ENCODE measurements at regions not wholly inside any gene's neighbourhood (a gene's known extent, or its start where the extent isn't known, plus 50 kb on each side); places are given as distances from the start of the nearest gene placed in this dataset.

DNA sequence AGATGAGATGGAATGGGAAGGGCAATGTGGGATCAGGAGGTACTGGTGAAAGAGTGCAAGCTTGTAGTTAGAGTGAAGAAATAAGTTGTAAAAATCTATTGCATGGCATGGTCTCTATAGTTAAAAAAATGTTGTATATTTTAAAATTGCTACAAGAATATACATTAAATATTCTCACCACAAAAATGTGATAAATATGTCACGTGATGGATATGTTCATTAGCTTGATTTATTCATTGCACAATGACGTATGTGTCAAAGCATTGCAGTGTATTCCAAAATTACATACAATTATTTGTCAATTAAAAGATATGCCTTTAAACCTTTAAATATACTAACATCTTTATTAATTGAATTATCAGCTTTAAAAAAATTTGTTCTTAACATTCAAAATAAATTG lies 1607.1 kb downstream of the REEP3 start (continued):
- TF ChIP-seq, protein P1, sequence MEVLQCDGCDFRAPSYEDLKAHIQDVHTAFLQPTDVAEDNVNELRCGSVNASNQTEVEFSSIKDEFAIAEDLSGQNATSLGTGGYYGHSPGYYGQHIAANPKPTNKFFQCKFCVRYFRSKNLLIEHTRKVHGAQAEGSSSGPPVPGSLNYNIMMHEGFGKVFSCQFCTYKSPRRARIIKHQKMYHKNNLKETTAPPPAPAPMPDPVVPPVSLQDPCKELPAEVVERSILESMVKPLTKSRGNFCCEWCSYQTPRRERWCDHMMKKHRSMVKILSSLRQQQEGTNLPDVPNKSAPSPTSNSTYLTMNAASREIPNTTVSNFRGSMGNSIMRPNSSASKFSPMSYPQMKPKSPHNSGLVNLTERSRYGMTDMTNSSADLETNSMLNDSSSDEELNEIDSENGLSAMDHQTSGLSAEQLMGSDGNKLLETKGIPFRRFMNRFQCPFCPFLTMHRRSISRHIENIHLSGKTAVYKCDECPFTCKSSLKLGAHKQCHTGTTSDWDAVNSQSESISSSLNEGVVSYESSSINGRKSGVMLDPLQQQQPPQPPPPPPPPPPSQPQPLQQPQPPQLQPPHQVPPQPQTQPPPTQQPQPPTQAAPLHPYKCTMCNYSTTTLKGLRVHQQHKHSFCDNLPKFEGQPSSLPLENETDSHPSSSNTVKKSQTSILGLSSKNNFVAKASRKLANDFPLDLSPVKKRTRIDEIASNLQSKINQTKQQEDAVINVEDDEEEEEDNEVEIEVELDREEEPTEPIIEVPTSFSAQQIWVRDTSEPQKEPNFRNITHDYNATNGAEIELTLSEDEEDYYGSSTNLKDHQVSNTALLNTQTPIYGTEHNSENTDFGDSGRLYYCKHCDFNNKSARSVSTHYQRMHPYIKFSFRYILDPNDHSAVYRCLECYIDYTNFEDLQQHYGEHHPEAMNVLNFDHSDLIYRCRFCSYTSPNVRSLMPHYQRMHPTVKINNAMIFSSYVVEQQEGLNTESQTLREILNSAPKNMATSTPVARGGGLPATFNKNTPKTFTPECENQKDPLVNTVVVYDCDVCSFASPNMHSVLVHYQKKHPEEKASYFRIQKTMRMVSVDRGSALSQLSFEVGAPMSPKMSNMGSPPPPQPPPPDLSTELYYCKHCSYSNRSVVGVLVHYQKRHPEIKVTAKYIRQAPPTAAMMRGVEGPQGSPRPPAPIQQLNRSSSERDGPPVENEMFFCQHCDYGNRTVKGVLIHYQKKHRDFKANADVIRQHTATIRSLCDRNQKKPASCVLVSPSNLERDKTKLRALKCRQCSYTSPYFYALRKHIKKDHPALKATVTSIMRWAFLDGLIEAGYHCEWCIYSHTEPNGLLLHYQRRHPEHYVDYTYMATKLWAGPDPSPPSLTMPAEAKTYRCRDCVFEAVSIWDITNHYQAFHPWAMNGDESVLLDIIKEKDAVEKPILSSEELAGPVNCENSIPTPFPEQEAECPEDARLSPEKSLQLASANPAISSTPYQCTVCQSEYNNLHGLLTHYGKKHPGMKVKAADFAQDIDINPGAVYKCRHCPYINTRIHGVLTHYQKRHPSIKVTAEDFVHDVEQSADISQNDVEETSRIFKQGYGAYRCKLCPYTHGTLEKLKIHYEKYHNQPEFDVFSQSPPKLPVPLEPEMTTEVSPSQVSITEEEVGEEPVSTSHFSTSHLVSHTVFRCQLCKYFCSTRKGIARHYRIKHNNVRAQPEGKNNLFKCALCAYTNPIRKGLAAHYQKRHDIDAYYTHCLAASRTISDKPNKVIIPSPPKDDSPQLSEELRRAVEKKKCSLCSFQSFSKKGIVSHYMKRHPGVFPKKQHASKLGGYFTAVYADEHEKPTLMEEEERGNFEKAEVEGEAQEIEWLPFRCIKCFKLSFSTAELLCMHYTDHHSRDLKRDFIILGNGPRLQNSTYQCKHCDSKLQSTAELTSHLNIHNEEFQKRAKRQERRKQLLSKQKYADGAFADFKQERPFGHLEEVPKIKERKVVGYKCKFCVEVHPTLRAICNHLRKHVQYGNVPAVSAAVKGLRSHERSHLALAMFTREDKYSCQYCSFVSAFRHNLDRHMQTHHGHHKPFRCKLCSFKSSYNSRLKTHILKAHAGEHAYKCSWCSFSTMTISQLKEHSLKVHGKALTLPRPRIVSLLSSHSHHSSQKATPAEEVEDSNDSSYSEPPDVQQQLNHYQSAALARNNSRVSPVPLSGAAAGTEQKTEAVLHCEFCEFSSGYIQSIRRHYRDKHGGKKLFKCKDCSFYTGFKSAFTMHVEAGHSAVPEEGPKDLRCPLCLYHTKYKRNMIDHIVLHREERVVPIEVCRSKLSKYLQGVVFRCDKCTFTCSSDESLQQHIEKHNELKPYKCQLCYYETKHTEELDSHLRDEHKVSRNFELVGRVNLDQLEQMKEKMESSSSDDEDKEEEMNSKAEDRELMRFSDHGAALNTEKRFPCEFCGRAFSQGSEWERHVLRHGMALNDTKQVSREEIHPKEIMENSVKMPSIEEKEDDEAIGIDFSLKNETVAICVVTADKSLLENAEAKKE (CRISPR knock-in tag; IDR thresholded peaks at IDR 0.05): no peak
- TF ChIP-seq STAT1 (IDR thresholded peaks at IDR 0.05; ENCODE audit: unreplicated experiment) (no peak), EZH2 (IDR thresholded peaks at IDR 0.05; ENCODE audit: low read depth, unreplicated experiment) (no peak)
- TF ChIP-seq, protein P2, sequence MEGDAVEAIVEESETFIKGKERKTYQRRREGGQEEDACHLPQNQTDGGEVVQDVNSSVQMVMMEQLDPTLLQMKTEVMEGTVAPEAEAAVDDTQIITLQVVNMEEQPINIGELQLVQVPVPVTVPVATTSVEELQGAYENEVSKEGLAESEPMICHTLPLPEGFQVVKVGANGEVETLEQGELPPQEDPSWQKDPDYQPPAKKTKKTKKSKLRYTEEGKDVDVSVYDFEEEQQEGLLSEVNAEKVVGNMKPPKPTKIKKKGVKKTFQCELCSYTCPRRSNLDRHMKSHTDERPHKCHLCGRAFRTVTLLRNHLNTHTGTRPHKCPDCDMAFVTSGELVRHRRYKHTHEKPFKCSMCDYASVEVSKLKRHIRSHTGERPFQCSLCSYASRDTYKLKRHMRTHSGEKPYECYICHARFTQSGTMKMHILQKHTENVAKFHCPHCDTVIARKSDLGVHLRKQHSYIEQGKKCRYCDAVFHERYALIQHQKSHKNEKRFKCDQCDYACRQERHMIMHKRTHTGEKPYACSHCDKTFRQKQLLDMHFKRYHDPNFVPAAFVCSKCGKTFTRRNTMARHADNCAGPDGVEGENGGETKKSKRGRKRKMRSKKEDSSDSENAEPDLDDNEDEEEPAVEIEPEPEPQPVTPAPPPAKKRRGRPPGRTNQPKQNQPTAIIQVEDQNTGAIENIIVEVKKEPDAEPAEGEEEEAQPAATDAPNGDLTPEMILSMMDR (conservative IDR thresholded peaks at IDR 0.05; ENCODE audit: low read depth in 2 of 2): no peak
- TF ChIP-seq, protein P3, sequence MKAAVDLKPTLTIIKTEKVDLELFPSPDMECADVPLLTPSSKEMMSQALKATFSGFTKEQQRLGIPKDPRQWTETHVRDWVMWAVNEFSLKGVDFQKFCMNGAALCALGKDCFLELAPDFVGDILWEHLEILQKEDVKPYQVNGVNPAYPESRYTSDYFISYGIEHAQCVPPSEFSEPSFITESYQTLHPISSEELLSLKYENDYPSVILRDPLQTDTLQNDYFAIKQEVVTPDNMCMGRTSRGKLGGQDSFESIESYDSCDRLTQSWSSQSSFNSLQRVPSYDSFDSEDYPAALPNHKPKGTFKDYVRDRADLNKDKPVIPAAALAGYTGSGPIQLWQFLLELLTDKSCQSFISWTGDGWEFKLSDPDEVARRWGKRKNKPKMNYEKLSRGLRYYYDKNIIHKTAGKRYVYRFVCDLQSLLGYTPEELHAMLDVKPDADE (IDR thresholded peaks at IDR 0.05): no peak

DNA sequence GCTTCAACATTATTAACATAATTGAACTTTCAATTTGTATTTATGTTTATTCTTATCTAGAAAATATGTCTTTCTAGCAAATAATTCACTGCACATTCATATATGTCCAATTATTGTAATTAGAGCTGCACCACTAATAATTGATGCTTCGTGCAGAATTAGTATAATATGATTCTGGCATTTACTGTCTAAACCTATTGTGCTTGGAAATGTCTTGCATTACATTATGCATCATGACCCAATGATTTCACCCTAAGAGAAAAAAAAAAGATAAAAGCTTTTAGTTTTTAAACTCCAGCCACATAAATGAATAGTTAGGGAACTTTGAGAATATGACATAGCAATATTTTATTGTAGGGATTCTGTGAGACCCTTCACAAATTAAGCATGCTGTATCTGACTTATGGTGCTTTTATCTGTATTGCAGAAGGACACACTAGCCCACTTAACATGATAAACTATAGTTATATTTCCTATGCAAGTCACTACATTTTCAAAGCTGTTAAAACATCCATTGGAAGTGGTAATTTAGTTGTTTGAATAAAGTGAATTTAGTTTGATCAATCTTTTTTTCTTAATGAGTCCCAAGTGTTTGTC lies 1609.1 kb downstream of the REEP3 start:
- no peak overlapping the region for H3K4me3 Mint-ChIP-seq
- Histone ChIP-seq H3K4me2 (no peak overlapping the region), H3K4me1 (ENCODE audit: insufficient read depth) (no peaks in the 10 kb centered on the region), H3K36me3 (ENCODE audit: insufficient read depth) (no peaks in the 10 kb centered on the region), H2AFZ (no peak overlapping the region), H3F3A (replicated peaks; ENCODE audit: low read depth) (no peaks in the 10 kb centered on the region), H3K9me2 (ENCODE audit: insufficient read depth) (no peaks in the 10 kb centered on the region), H3K79me2 (replicated peaks; ENCODE audit: insufficient read depth) (no peaks in the 10 kb centered on the region), H3K4me3 (no peak overlapping the region), H4K20me1 (replicated peaks; ENCODE audit: insufficient read depth) (no peaks in the 10 kb centered on the region), H3K27me3 (ENCODE audit: insufficient read depth) (no peaks in the 10 kb centered on the region), H3K27ac (ENCODE audit: low read depth) (no peak overlapping the region)
- TF ChIP-seq EZH2 (IDR thresholded peaks at IDR 0.05; ENCODE audit: low read depth, unreplicated experiment) (no peak), ZNF331 (CRISPR knock-in tag; IDR thresholded peaks at IDR 0.05; ENCODE audit: low read depth) (no peak), EZH2phosphoT487 (IDR thresholded peaks at IDR 0.05; ENCODE audit: unreplicated experiment) (no peak), CREB1 (CRISPR knock-in tag; IDR thresholded peaks at IDR 0.05; ENCODE audit: low read depth) (no peak), POLR2AphosphoS5 (IDR thresholded peaks at IDR 0.05; ENCODE audit: low read depth) (no peak), JUNB (IDR thresholded peaks at IDR 0.05; ENCODE audit: unreplicated experiment) (no peak), NANOG (IDR thresholded peaks at IDR 0.05; ENCODE audit: borderline replicate concordance) (no peak), ZNF114 (CRISPR knock-in tag; IDR thresholded peaks at IDR 0.05) (no peak)
- TF ChIP-seq, protein P3 (IDR thresholded peaks at IDR 0.05): no peak
- no peaks in the 10 kb centered on the region for H3K27me3 Mint-ChIP-seq (ENCODE audit: insufficient read depth, low read depth, poor library complexity)
- ATAC-seq (no peak), DNase-seq (ENCODE audit: low spot score) (no peak)
- no peaks in the 10 kb centered on the region for H3K36me3 Mint-ChIP-seq (ENCODE audit: low read depth)
- no peak overlapping the region for H3K27ac Mint-ChIP-seq
- no peaks in the 10 kb centered on the region for H3K4me1 Mint-ChIP-seq
- H3K9me3 Mint-ChIP-seq: no peaks in the 10 kb centered on the region
